Right lobe of liver (tissue), 6 donors: ENCODE measurements at regions not wholly inside any gene's neighbourhood (a gene's known extent, or its start where the extent isn't known, plus 50 kb on each side); places are given as distances from the start of the nearest gene placed in this dataset.

ENCODE experiments used
- ATAC-seq, 4 donors: fragments of 200-7000 bp; cut with Tn5 transposase; one replicate each; pipeline ENCODE4 v1.9.1; 2020; ENCODE audit warnings: mild to moderate bottlenecking in 4 of 4, moderate library complexity in 4 of 4
- DNase-seq, 3 donors: peaks; one replicate each; pipeline ENCODE4 v3.0.0-alpha.2; 2020
- H3K27ac ChIP-seq, 3 donors: fragments of 200-600 bp; one replicate each; pipeline ENCODE4 v1.8.0; 2022
- H3K27me3 ChIP-seq, 2 donors: fragments of 200-600 bp; one replicate each; pipeline ENCODE4 v1.8.0; 2022
- H3K36me3 ChIP-seq, 4 donors: fragments of 200-600 bp; sonication (generic) in 1 of 4; one replicate each; pipeline versions ENCODE4 v1.5.1 to v1.8.0; 2017 to 2022; ENCODE audit warnings: control low read depth in 1 of 4
- H3K4me1 ChIP-seq, 4 donors: fragments of 200-600 bp; sonication (generic) in 1 of 4; one replicate each; pipeline versions ENCODE4 v1.5.1 to v1.8.0; 2017 to 2022; ENCODE audit warnings: control low read depth in 1 of 4
- H3K4me3 ChIP-seq, 3 donors: fragments of 200-600 bp; one replicate each; pipeline ENCODE4 v1.8.0; 2022
- H3K9me3 ChIP-seq, 4 donors: fragments of 200-600 bp; sonication (generic) in 1 of 4; one replicate each; pipeline versions ENCODE4 v1.5.1 to v1.8.0; 2017 to 2022; ENCODE audit warnings: control low read depth in 1 of 4
- CTCF ChIP-seq, 4 donors: fragments of 200-600 bp in 3 of 4; fragments of 450-650 bp in 1 of 4; IDR thresholded peaks; one replicate each; pipeline versions ENCODE4 v1.5.1 to v1.8.0; 2016 to 2022; ENCODE audit warnings: antibody characterized with exemption in 4 of 4, mild to moderate bottlenecking in 2 of 4
- POLR2A ChIP-seq: fragments of 450-650 bp; IDR thresholded peaks from one replicate; pipeline ENCODE4 v1.6.1; 2017; ENCODE audit warnings: antibody characterized with exemption, mild to moderate bottlenecking
- WGBS: methylation state at CpG from one replicate; pipeline ENCODE4 v1.1.6; 2018; ENCODE audit warnings: low coverage, low lambda C conversion rate; ENCODE audit not compliant: insufficient coverage; ENCODE audit errors: missing lambda C conversion rate; 5-methylcytosine and 5-hydroxymethylcytosine counted together
- intact Hi-C, 2 donors: fragments of 100-400 bp; cut with DNase I; formaldehyde crosslinking; loops; one replicate each; pipeline versions ENCODE4 v1.11.2 to v1.14.1; 2022
- donor health status: DM: no; HTN: yes; CAD: no.
- donor health status: DM: no; HTN: no; CAD: no.
- donor health status: DM: no; HTN: no; CAD: no.
- donor health status: DM: no; HTN: yes; CAD: no.
- donor health status: DM: no; HTN: yes; CAD: no.

- no peak for TF ChIP-seq CTCF (IDR thresholded peaks at IDR 0.05)
- TF ChIP-seq POLR2A = no peak
- H3K36me3 ChIP-seq = no peaks in the 10 kb centered on the region
- ATAC-seq = no peak
- no peak overlapping the region for H3K4me3 ChIP-seq
- WGBS = 88% methylated on average over 3 of the region's 3 CpGs
- intact Hi-C loops = no loop called here
- no peaks in the 10 kb centered on the region for H3K27me3 ChIP-seq
- no peaks in the 10 kb centered on the region for H3K4me1 ChIP-seq
- no peak for DNase-seq
- H3K9me3 ChIP-seq = no peaks in the 10 kb centered on the region
- no peak overlapping the region for H3K27ac ChIP-seq
These were observed 516.8 kb downstream of the CFAP47 start for GRCh38 chrX:36436361-36436760.

- Histone ChIP-seq H3K9me3 (no peaks in the 10 kb centered on the region), H3K4me3 (no peak overlapping the region), H3K4me1 (no peaks in the 10 kb centered on the region), H3K27ac (no peak overlapping the region), H3K27me3 (no peaks in the 10 kb centered on the region), H3K36me3 (no peaks in the 10 kb centered on the region)
- TF ChIP-seq CTCF (IDR thresholded peaks at IDR 0.05) (no peak), POLR2A (no peak)
- ATAC-seq (no peak), DNase-seq (no peak)
- 58% methylated on average over 3 of the region's 3 CpGs for WGBS
- intact Hi-C loops = no loop called here
These were observed 523.5 kb downstream of the CFAP47 start for GRCh38 chrX:36443007-36443406.

- TF ChIP-seq CTCF (IDR thresholded peaks at IDR 0.05) (no peak), POLR2A (no peak)
- ATAC-seq (peak in 1 of 4 donors; percentile 24), DNase-seq (no peak)
- no peaks in the 10 kb centered on the region for H3K27me3 ChIP-seq
- no peaks in the 10 kb centered on the region for H3K9me3 ChIP-seq
- H3K36me3 ChIP-seq = no peaks in the 10 kb centered on the region
- 4% methylated on average over 1 of the region's 1 CpG for WGBS
- intact Hi-C loops = no loop called here
- H3K4me3 ChIP-seq = no peak overlapping the region
- H3K4me1 ChIP-seq = no peaks in the 10 kb centered on the region
- no peak overlapping the region for H3K27ac ChIP-seq
These were observed 526.0 kb downstream of the CFAP47 start for GRCh38 chrX:36445566-36445965.

GRCh38 chrX:36462142-36462541 lies 542.6 kb downstream of the CFAP47 start:
- TF ChIP-seq POLR2A (no peak), CTCF (IDR thresholded peaks at IDR 0.05) (no peak)
- intact Hi-C loops = no loop called here
- no peak overlapping the region for H3K4me3 ChIP-seq

GRCh38 chrX:36480441-36480990 lies 527.6 kb upstream of the FAM47C start:
- Histone ChIP-seq H3K27me3 (no peaks in the 10 kb centered on the region), H3K36me3 (no peaks in the 10 kb centered on the region), H3K9me3 (no peaks in the 10 kb centered on the region), H3K27ac (no peak overlapping the region), H3K4me1 (no peaks in the 10 kb centered on the region), H3K4me3 (no peak overlapping the region)
- DNase-seq = no peak
- no peak for ATAC-seq
- intact Hi-C loops = no loop called here
- no peak for TF ChIP-seq POLR2A
- TF ChIP-seq CTCF (IDR thresholded peaks at IDR 0.05) = no peak
- 43% methylated on average over 1 of the region's 1 CpG for WGBS

More at GRCh38 chrX:36462142-36462541, 542.6 kb downstream of the CFAP47 start:
- Histone ChIP-seq H3K27ac (no peak overlapping the region), H3K27me3 (no peaks in the 10 kb centered on the region), H3K9me3 (no peaks in the 10 kb centered on the region), H3K36me3 (no peaks in the 10 kb centered on the region), H3K4me1 (no peaks in the 10 kb centered on the region)
- DNase-seq = no peak
- no peak for ATAC-seq
